ENCODE measurements at regions not wholly inside any gene's neighbourhood (a gene's known extent, or its start where the extent isn't known, plus 50 kb on each side); places are given as distances from the start of the nearest gene placed in this dataset.

- no peaks in the 10 kb centered on the region for H3K79me2 ChIP-seq (ENCODE audit: control insufficient read depth, insufficient read depth, low read length, unreplicated experiment)
- no peaks in the 10 kb centered on the region for H3K36me3 ChIP-seq (ENCODE audit: insufficient read depth, low read length)
- no peaks in the 10 kb centered on the region for H3K27me3 ChIP-seq (ENCODE audit: insufficient read depth, low read length)
- H3K4me3 ChIP-seq (ENCODE audit: low read depth, low read length) = no peak overlapping the region
- H3K4me1 ChIP-seq (ENCODE audit: control insufficient read depth, insufficient read depth, low read length, unreplicated experiment) = no peaks in the 10 kb centered on the region
- H2AFZ ChIP-seq (ENCODE audit: low read length, unreplicated experiment) = no peak overlapping the region
- H3K27ac ChIP-seq (ENCODE audit: low read depth, low read length) = no peak overlapping the region
Measured at GRCh38 chr3:34742151-34742550, 897.2 kb upstream of the ARPP21 start.

GRCh38 chr3:34758630-34759261, 880.6 kb upstream of the ARPP21 start:
- Histone ChIP-seq H3K27ac (ENCODE audit: low read depth, low read length) (no peak overlapping the region), H3K36me3 (ENCODE audit: insufficient read depth, low read length) (no peaks in the 10 kb centered on the region), H3K4me3 (ENCODE audit: low read depth, low read length) (no peak overlapping the region), H3K79me2 (ENCODE audit: control insufficient read depth, insufficient read depth, low read length, unreplicated experiment) (no peaks in the 10 kb centered on the region), H3K27me3 (ENCODE audit: insufficient read depth, low read length) (no peaks in the 10 kb centered on the region), H3K4me1 (ENCODE audit: control insufficient read depth, insufficient read depth, low read length, unreplicated experiment) (no peaks in the 10 kb centered on the region), H2AFZ (ENCODE audit: low read length, unreplicated experiment) (no peak overlapping the region)

- H3K79me2 ChIP-seq (ENCODE audit: control insufficient read depth, insufficient read depth, low read length, unreplicated experiment) = no peaks in the 10 kb centered on the region
- no peak overlapping the region for H3K4me3 ChIP-seq (ENCODE audit: low read depth, low read length)
- H3K4me1 ChIP-seq (ENCODE audit: control insufficient read depth, insufficient read depth, low read length, unreplicated experiment) = no peaks in the 10 kb centered on the region
- no peaks in the 10 kb centered on the region for H3K36me3 ChIP-seq (ENCODE audit: insufficient read depth, low read length)
- H2AFZ ChIP-seq (ENCODE audit: low read length, unreplicated experiment) = no peak overlapping the region
- H3K27ac ChIP-seq (ENCODE audit: low read depth, low read length) = no peak overlapping the region
- H3K27me3 ChIP-seq (ENCODE audit: insufficient read depth, low read length) = no peaks in the 10 kb centered on the region
Measured at GRCh38 chr3:34777386-34777785, 861.9 kb upstream of the ARPP21 start.

- H3K79me2 ChIP-seq (ENCODE audit: control insufficient read depth, insufficient read depth, low read length, unreplicated experiment) = no peaks in the 10 kb centered on the region
- no peak overlapping the region for H3K27ac ChIP-seq (ENCODE audit: low read depth, low read length)
- H3K36me3 ChIP-seq (ENCODE audit: insufficient read depth, low read length) = no peaks in the 10 kb centered on the region
- H3K27me3 ChIP-seq (ENCODE audit: insufficient read depth, low read length) = no peaks in the 10 kb centered on the region
- H3K4me3 ChIP-seq (ENCODE audit: low read depth, low read length) = no peak overlapping the region
- H2AFZ ChIP-seq (ENCODE audit: low read length, unreplicated experiment) = no peak overlapping the region
- H3K4me1 ChIP-seq (ENCODE audit: control insufficient read depth, insufficient read depth, low read length, unreplicated experiment) = no peaks in the 10 kb centered on the region
Measured at GRCh38 chr3:34779092-34779491, 860.2 kb upstream of the ARPP21 start.

- H3K4me1 ChIP-seq (ENCODE audit: control insufficient read depth, insufficient read depth, low read length, unreplicated experiment) = no peaks in the 10 kb centered on the region
- H3K36me3 ChIP-seq (ENCODE audit: insufficient read depth, low read length) = no peaks in the 10 kb centered on the region
- H2AFZ ChIP-seq (ENCODE audit: low read length, unreplicated experiment) = no peak overlapping the region
- H3K27me3 ChIP-seq (ENCODE audit: insufficient read depth, low read length) = no peaks in the 10 kb centered on the region
- no peak overlapping the region for H3K4me3 ChIP-seq (ENCODE audit: low read depth, low read length)
- H3K79me2 ChIP-seq (ENCODE audit: control insufficient read depth, insufficient read depth, low read length, unreplicated experiment) = no peaks in the 10 kb centered on the region
- H3K27ac ChIP-seq (ENCODE audit: low read depth, low read length) = no peak overlapping the region
Measured at GRCh38 chr3:34780294-34780693, 859.0 kb upstream of the ARPP21 start.

- H3K27me3 ChIP-seq (ENCODE audit: insufficient read depth, low read length) = no peaks in the 10 kb centered on the region
- no peaks in the 10 kb centered on the region for H3K4me1 ChIP-seq (ENCODE audit: control insufficient read depth, insufficient read depth, low read length, unreplicated experiment)
- no peaks in the 10 kb centered on the region for H3K36me3 ChIP-seq (ENCODE audit: insufficient read depth, low read length)
Measured at GRCh38 chr3:34780973-34781372, 858.4 kb upstream of the ARPP21 start.

GRCh38 chr3:34782871-34783270, 856.5 kb upstream of the ARPP21 start:
- Histone ChIP-seq H3K4me1 (ENCODE audit: control insufficient read depth, insufficient read depth, low read length, unreplicated experiment) (no peaks in the 10 kb centered on the region), H3K36me3 (ENCODE audit: insufficient read depth, low read length) (no peaks in the 10 kb centered on the region), H3K27ac (ENCODE audit: low read depth, low read length) (no peak overlapping the region), H3K27me3 (ENCODE audit: insufficient read depth, low read length) (no peaks in the 10 kb centered on the region), H3K79me2 (ENCODE audit: control insufficient read depth, insufficient read depth, low read length, unreplicated experiment) (no peaks in the 10 kb centered on the region), H3K4me3 (ENCODE audit: low read depth, low read length) (no peak overlapping the region), H2AFZ (ENCODE audit: low read length, unreplicated experiment) (no peak overlapping the region)

More at GRCh38 chr3:34780973-34781372, 858.4 kb upstream of the ARPP21 start:
- no peaks in the 10 kb centered on the region for H3K79me2 ChIP-seq (ENCODE audit: control insufficient read depth, insufficient read depth, low read length, unreplicated experiment)
- H3K27ac ChIP-seq (ENCODE audit: low read depth, low read length) = no peak overlapping the region
- H2AFZ ChIP-seq (ENCODE audit: low read length, unreplicated experiment) = no peak overlapping the region
- no peak overlapping the region for H3K4me3 ChIP-seq (ENCODE audit: low read depth, low read length)

GRCh38 chr3:34783876-34784275, 855.4 kb upstream of the ARPP21 start:
- no peaks in the 10 kb centered on the region for H3K27me3 ChIP-seq (ENCODE audit: insufficient read depth, low read length)
- no peaks in the 10 kb centered on the region for H3K36me3 ChIP-seq (ENCODE audit: insufficient read depth, low read length)
- H3K79me2 ChIP-seq (ENCODE audit: control insufficient read depth, insufficient read depth, low read length, unreplicated experiment) = no peaks in the 10 kb centered on the region
- no peaks in the 10 kb centered on the region for H3K4me1 ChIP-seq (ENCODE audit: control insufficient read depth, insufficient read depth, low read length, unreplicated experiment)
- H3K4me3 ChIP-seq (ENCODE audit: low read depth, low read length) = no peak overlapping the region
- no peak overlapping the region for H3K27ac ChIP-seq (ENCODE audit: low read depth, low read length)
- no peak overlapping the region for H2AFZ ChIP-seq (ENCODE audit: low read length, unreplicated experiment)

GRCh38 chr3:34793057-34793456, 846.3 kb upstream of the ARPP21 start:
- Histone ChIP-seq H3K36me3 (ENCODE audit: insufficient read depth, low read length) (no peaks in the 10 kb centered on the region), H3K79me2 (ENCODE audit: control insufficient read depth, insufficient read depth, low read length, unreplicated experiment) (no peaks in the 10 kb centered on the region), H3K4me1 (ENCODE audit: control insufficient read depth, insufficient read depth, low read length, unreplicated experiment) (no peaks in the 10 kb centered on the region), H3K27me3 (ENCODE audit: insufficient read depth, low read length) (no peaks in the 10 kb centered on the region), H3K4me3 (ENCODE audit: low read depth, low read length) (no peak overlapping the region), H2AFZ (ENCODE audit: low read length, unreplicated experiment) (no peak overlapping the region), H3K27ac (ENCODE audit: low read depth, low read length) (no peak overlapping the region)

GRCh38 chr3:34807611-34808010, 831.7 kb upstream of the ARPP21 start:
- Histone ChIP-seq H3K4me1 (ENCODE audit: control insufficient read depth, insufficient read depth, low read length, unreplicated experiment) (no peaks in the 10 kb centered on the region), H3K79me2 (ENCODE audit: control insufficient read depth, insufficient read depth, low read length, unreplicated experiment) (no peaks in the 10 kb centered on the region), H2AFZ (ENCODE audit: low read length, unreplicated experiment) (no peak overlapping the region), H3K4me3 (ENCODE audit: low read depth, low read length) (no peak overlapping the region), H3K27ac (ENCODE audit: low read depth, low read length) (no peak overlapping the region), H3K36me3 (ENCODE audit: insufficient read depth, low read length) (no peaks in the 10 kb centered on the region), H3K27me3 (ENCODE audit: insufficient read depth, low read length) (no peaks in the 10 kb centered on the region)

- Histone ChIP-seq H2AFZ (ENCODE audit: low read length, unreplicated experiment) (no peak overlapping the region), H3K27ac (ENCODE audit: low read depth, low read length) (no peak overlapping the region), H3K4me3 (ENCODE audit: low read depth, low read length) (no peak overlapping the region), H3K4me1 (ENCODE audit: control insufficient read depth, insufficient read depth, low read length, unreplicated experiment) (no peaks in the 10 kb centered on the region), H3K79me2 (ENCODE audit: control insufficient read depth, insufficient read depth, low read length, unreplicated experiment) (no peaks in the 10 kb centered on the region), H3K27me3 (ENCODE audit: insufficient read depth, low read length) (no peaks in the 10 kb centered on the region), H3K36me3 (ENCODE audit: insufficient read depth, low read length) (no peaks in the 10 kb centered on the region)
Measured at GRCh38 chr3:34808287-34808686, 831.0 kb upstream of the ARPP21 start.
